Right atrium auricular region (tissue), 2 donors: ENCODE measurements at regions not wholly inside any gene's neighbourhood (a gene's known extent, or its start where the extent isn't known, plus 50 kb on each side); places are given as distances from the start of the nearest gene placed in this dataset.

Experiments used
- DNase-seq: peaks from one replicate; pipeline ENCODE4 v3.0.0-alpha.2; 2019; ENCODE audit warnings: low spot score
- H3K27ac ChIP-seq, 2 donors: fragments of 200-600 bp; sonication (generic); 1 replicate in 1 of 2; 2 replicates in 1 of 2; pipeline ENCODE4 v1.5.1; 2016 to 2019
- H3K27me3 ChIP-seq, 2 donors: fragments of 200-600 bp; sonication (generic); one replicate each; pipeline versions ENCODE4 v1.5.1 to v1.6.0; 2017 to 2019
- H3K36me3 ChIP-seq: fragments of 200-600 bp; sonication (generic); one replicate; pipeline ENCODE4 v1.5.1; 2016
- H3K4me1 ChIP-seq, 2 donors: fragments of 200-600 bp; sonication (generic); one replicate each; pipeline versions ENCODE4 v1.5.1 to v1.6.0; 2017 to 2019
- H3K4me3 ChIP-seq, 2 donors: fragments of 200-600 bp; sonication (generic); 1 replicate in 1 of 2; 2 replicates in 1 of 2; pipeline ENCODE4 v1.5.1; 2017 to 2019; ENCODE audit warnings: mild to moderate bottlenecking in 1 of 2, moderate library complexity in 1 of 2
- H3K9me3 ChIP-seq, 2 donors: fragments of 200-600 bp; sonication (generic); one replicate each; pipeline ENCODE4 v1.5.1; 2019
- TF ChIP-seq, protein P1 (sequence below), 2 donors: fragments of 200-600 bp; sonication (generic); IDR thresholded peaks; one replicate each; pipeline ENCODE4 v1.5.1; 2019; ENCODE audit warnings: antibody characterized with exemption in 2 of 2

DNA sequence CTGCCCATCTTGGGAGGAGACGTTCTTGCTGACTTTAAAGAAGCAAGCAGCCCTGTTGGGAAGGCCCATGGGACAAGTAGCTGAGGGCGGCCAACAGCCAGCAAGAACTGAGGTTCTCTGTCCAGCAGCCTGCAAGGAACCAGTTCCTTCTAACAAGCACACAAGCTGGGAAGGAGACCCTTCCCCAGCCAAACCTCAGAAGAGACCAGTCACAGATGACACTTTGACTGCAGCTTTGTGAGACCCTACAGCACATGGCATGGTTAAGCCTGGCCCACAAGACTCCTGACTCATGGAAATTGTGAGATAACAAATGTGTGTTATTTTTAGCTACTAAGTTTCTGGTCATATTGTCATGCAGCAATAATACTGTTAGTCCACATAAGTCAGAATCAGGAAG lies 99.9 kb downstream of the PRLHR start:
- no peak for DNase-seq
- H3K4me1 ChIP-seq, result peaks cover 0 to 6% of the 10 kb centered on the region in 2 donors
- H3K36me3 ChIP-seq, result no peaks in the 10 kb centered on the region
- H3K9me3 ChIP-seq, result no peaks in the 10 kb centered on the region
- H3K27me3 ChIP-seq, result no peaks in the 10 kb centered on the region
- TF ChIP-seq, protein P1, sequence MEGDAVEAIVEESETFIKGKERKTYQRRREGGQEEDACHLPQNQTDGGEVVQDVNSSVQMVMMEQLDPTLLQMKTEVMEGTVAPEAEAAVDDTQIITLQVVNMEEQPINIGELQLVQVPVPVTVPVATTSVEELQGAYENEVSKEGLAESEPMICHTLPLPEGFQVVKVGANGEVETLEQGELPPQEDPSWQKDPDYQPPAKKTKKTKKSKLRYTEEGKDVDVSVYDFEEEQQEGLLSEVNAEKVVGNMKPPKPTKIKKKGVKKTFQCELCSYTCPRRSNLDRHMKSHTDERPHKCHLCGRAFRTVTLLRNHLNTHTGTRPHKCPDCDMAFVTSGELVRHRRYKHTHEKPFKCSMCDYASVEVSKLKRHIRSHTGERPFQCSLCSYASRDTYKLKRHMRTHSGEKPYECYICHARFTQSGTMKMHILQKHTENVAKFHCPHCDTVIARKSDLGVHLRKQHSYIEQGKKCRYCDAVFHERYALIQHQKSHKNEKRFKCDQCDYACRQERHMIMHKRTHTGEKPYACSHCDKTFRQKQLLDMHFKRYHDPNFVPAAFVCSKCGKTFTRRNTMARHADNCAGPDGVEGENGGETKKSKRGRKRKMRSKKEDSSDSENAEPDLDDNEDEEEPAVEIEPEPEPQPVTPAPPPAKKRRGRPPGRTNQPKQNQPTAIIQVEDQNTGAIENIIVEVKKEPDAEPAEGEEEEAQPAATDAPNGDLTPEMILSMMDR (IDR thresholded peaks at IDR 0.05), result no peak
- H3K27ac ChIP-seq, result no peak overlapping the region
- H3K4me3 ChIP-seq, result no peak overlapping the region

- Histone ChIP-seq H3K4me3 (no peak overlapping the region), H3K4me1 (peaks cover 0 to 5% of the 10 kb centered on the region in 2 donors), H3K27ac (no peak overlapping the region), H3K27me3 (no peaks in the 10 kb centered on the region), H3K36me3 (no peaks in the 10 kb centered on the region), H3K9me3 (no peaks in the 10 kb centered on the region)
- TF ChIP-seq, protein P1 (IDR thresholded peaks at IDR 0.05), result no peak
- DNase-seq, result no peak
Observed at GRCh38 chr10:118491055-118491454, 104.4 kb downstream of the PRLHR start.

DNA sequence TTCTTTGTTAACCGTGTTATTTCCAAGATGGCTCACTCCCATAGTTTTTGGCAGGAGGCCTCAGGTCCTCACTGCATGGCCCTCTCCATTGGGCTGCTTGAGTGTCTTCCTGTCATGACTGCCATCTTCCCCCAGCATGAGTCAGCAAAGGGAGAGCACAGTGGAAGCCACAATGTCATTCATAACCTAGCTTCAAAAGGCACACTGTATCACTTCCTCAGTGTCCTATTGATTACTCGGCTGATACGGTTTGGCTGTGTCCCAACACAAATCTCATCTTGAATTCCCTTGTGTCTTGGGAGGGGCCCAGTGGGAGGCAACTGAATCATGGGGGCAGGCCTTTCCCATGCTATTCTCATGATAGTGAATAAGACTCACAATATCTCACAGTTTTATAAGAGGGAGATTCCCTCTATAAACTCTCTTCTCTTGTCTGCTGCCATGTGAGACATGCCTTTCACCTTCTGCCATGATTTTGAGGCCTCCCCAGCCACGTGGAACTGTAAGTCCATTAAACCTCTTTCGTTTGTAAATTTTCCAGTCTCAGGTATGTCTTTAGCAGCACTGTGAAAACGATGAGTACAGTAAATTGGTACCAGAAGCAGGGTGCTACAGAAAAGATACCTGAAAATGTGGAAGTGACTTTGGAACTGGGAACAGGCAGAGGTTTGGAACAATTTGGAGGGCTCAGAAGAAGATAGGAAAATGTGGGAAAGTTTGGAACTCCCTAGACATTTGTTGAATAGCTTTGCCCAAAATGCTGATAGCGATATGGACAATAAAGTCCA lies 106.5 kb downstream of the PRLHR start:
- no peak for DNase-seq
- TF ChIP-seq, protein P1 (IDR thresholded peaks at IDR 0.05), result no peak
- H3K27ac ChIP-seq, result no peak overlapping the region
- no peaks in the 10 kb centered on the region for H3K9me3 ChIP-seq
- no peaks in the 10 kb centered on the region for H3K27me3 ChIP-seq
- H3K4me1 ChIP-seq, result no peaks in the 10 kb centered on the region
- H3K4me3 ChIP-seq, result no peak overlapping the region
- H3K36me3 ChIP-seq, result no peaks in the 10 kb centered on the region

- Histone ChIP-seq H3K9me3 (no peaks in the 10 kb centered on the region), H3K4me1 (no peaks in the 10 kb centered on the region), H3K36me3 (no peaks in the 10 kb centered on the region), H3K27ac (no peak overlapping the region), H3K27me3 (no peaks in the 10 kb centered on the region), H3K4me3 (no peak overlapping the region)
- no peak for DNase-seq
- TF ChIP-seq, protein P1 (IDR thresholded peaks at IDR 0.05), result no peak
Observed at GRCh38 chr10:118485641-118486040, 109.8 kb downstream of the PRLHR start.

GRCh38 chr10:118484152-118484871 lies 111.1 kb downstream of the PRLHR start:
- TF ChIP-seq, protein P1 (IDR thresholded peaks at IDR 0.05), result no peak
- Histone ChIP-seq H3K27me3 (no peaks in the 10 kb centered on the region), H3K27ac (no peak overlapping the region), H3K4me1 (no peaks in the 10 kb centered on the region), H3K36me3 (no peaks in the 10 kb centered on the region), H3K9me3 (no peaks in the 10 kb centered on the region), H3K4me3 (no peak overlapping the region)
- DNase-seq, result no peak
